GM23338 (cell line): ENCODE measurements at regions not wholly inside any gene's neighbourhood (a gene's known extent, or its start where the extent isn't known, plus 50 kb on each side); places are given as distances from the start of the nearest gene placed in this dataset.

Experiments
- EZH2 ChIP-seq: fragments of 200-600 bp; sonication (generic); IDR thresholded peaks from one replicate; pipeline ENCODE4 v1.8.0; 2017; ENCODE audit warnings: antibody characterized with exemption, mild to moderate bottlenecking, low read depth; ENCODE audit not compliant: unreplicated experiment
- NANOG ChIP-seq: IDR thresholded peaks from 2 replicates; pipeline ENCODE4 v1.6.1; 2016; ENCODE audit warnings: antibody characterized with exemption, borderline replicate concordance
- REST ChIP-seq: IDR thresholded peaks from one replicate; pipeline ENCODE4 v1.6.1; 2018; ENCODE audit warnings: antibody characterized with exemption; ENCODE audit not compliant: unreplicated experiment
- TF ChIP-seq, protein P1 (sequence below), 2 experiments: fragments of 200-600 bp in 1 of 2; sonication (generic) in 1 of 2; conservative IDR thresholded peaks; 2 replicates each; pipeline versions ENCODE4 v1.5.1 to v1.6.1; 2016 to 2017; ENCODE audit warnings: antibody characterized with exemption in 2 of 2, low read depth in 2 of 2, mild to moderate bottlenecking in 2 of 2, moderate library complexity in 1 of 2

DNA sequence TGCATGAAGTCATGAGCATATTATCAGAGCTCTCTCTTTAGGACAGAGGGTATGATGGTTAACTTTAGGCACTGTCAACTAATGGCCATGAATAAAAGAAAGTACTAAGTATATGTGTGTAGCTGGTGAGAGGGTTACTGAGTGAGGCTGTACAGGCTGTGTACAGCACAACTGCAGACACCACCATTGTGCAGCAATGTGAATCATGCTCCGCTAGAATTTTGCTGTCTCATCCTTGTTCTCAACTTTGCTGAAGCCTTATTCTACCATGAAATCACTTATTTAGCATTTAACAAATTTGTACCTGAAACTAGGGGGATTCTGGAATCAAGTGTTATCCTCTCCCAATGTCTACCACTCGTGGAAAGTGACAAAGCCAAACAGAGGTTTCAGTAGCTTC lies 414.9 kb downstream of the PLCL1 start:
- TF ChIP-seq EZH2: no peak
- no peak for TF ChIP-seq NANOG
- TF ChIP-seq, protein P1, sequence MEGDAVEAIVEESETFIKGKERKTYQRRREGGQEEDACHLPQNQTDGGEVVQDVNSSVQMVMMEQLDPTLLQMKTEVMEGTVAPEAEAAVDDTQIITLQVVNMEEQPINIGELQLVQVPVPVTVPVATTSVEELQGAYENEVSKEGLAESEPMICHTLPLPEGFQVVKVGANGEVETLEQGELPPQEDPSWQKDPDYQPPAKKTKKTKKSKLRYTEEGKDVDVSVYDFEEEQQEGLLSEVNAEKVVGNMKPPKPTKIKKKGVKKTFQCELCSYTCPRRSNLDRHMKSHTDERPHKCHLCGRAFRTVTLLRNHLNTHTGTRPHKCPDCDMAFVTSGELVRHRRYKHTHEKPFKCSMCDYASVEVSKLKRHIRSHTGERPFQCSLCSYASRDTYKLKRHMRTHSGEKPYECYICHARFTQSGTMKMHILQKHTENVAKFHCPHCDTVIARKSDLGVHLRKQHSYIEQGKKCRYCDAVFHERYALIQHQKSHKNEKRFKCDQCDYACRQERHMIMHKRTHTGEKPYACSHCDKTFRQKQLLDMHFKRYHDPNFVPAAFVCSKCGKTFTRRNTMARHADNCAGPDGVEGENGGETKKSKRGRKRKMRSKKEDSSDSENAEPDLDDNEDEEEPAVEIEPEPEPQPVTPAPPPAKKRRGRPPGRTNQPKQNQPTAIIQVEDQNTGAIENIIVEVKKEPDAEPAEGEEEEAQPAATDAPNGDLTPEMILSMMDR (conservative IDR thresholded peaks at IDR 0.05; ENCODE audit: low read depth in 2 of 2): no peak
- TF ChIP-seq REST: no peak
